ENCODE measurements at regions not wholly inside any gene's neighbourhood (a gene's known extent, or its start where the extent isn't known, plus 50 kb on each side); places are given as distances from the start of the nearest gene placed in this dataset.

GRCh38 chr21:31592963-31593560 lies 66.4 kb upstream of the SOD1 start:
- H3K27me3 ChIP-seq (ENCODE audit: insufficient read depth, poor library complexity, severe bottlenecking), result no peaks in the 10 kb centered on the region
- no peak overlapping the region for H3K27ac ChIP-seq (replicated peaks)
- no peak for TF ChIP-seq CTCF (IDR thresholded peaks at IDR 0.05; ENCODE audit: insufficient read depth, low read length)
- TF ChIP-seq SPI1 (IDR thresholded peaks at IDR 0.05; ENCODE audit: borderline replicate concordance, low read depth), result no peak
- no peak for TF ChIP-seq GABPA (IDR thresholded peaks at IDR 0.05; ENCODE audit: low read depth)
- TF ChIP-seq REST (IDR thresholded peaks at IDR 0.05; ENCODE audit: insufficient replicate concordance, low read depth), result no peak
- TF ChIP-seq POLR2AphosphoS5 (IDR thresholded peaks at IDR 0.05; ENCODE audit: low read depth), result no peak
- DNase-seq (ENCODE audit: low read depth in 1 of 2, low spot score in 1 of 2), result no peak
- H3K4me3 ChIP-seq (replicated peaks; ENCODE audit: insufficient read depth, low read length), result no peak overlapping the region

GRCh38 chr21:31592516-31592915 lies 67.0 kb upstream of the SOD1 start:
- DNase-seq (ENCODE audit: low read depth in 1 of 2, low spot score in 1 of 2), result no peak
- no peak for TF ChIP-seq GABPA (IDR thresholded peaks at IDR 0.05; ENCODE audit: low read depth)
- TF ChIP-seq POLR2AphosphoS5 (IDR thresholded peaks at IDR 0.05; ENCODE audit: low read depth), result no peak
- no peak for TF ChIP-seq CTCF (IDR thresholded peaks at IDR 0.05; ENCODE audit: insufficient read depth, low read length)
- TF ChIP-seq SPI1 (IDR thresholded peaks at IDR 0.05; ENCODE audit: borderline replicate concordance, low read depth), result no peak
- no peak for TF ChIP-seq REST (IDR thresholded peaks at IDR 0.05; ENCODE audit: insufficient replicate concordance, low read depth)
- H3K27ac ChIP-seq (replicated peaks), result no peak overlapping the region
- no peaks in the 10 kb centered on the region for H3K27me3 ChIP-seq (ENCODE audit: insufficient read depth, poor library complexity, severe bottlenecking)
- H3K4me3 ChIP-seq (replicated peaks; ENCODE audit: insufficient read depth, low read length), result no peak overlapping the region

GRCh38 chr21:31589820-31590219 lies 69.7 kb upstream of the SOD1 start:
- DNase-seq (ENCODE audit: low read depth in 1 of 2, low spot score in 1 of 2), result no peak
- no peak overlapping the region for H3K4me3 ChIP-seq (replicated peaks; ENCODE audit: insufficient read depth, low read length)
- no peak overlapping the region for H3K27ac ChIP-seq (replicated peaks)
- no peaks in the 10 kb centered on the region for H3K27me3 ChIP-seq (ENCODE audit: insufficient read depth, poor library complexity, severe bottlenecking)
- no peak for TF ChIP-seq GABPA (IDR thresholded peaks at IDR 0.05; ENCODE audit: low read depth)
- TF ChIP-seq POLR2AphosphoS5 (IDR thresholded peaks at IDR 0.05; ENCODE audit: low read depth), result no peak
- no peak for TF ChIP-seq REST (IDR thresholded peaks at IDR 0.05; ENCODE audit: insufficient replicate concordance, low read depth)

Data from HL-60 (cell line).